ENCODE measurements at regions not wholly inside any gene's neighbourhood (a gene's known extent, or its start where the extent isn't known, plus 50 kb on each side); places are given as distances from the start of the nearest gene placed in this dataset.

GRCh38 chr11:116404462-116404798, 368.4 kb downstream of the BUD13 start:
- Histone ChIP-seq H3F3A (replicated peaks; ENCODE audit: low read depth) (no peaks in the 10 kb centered on the region), H4K20me1 (replicated peaks; ENCODE audit: insufficient read depth) (no peaks in the 10 kb centered on the region), H3K27ac (ENCODE audit: low read depth) (no peak overlapping the region), H3K79me2 (replicated peaks; ENCODE audit: insufficient read depth) (peaks cover 5% of the 10 kb centered on the region; the same call in 1 of the 2 replicates), H3K9me2 (ENCODE audit: insufficient read depth) (peaks cover 7% of the 10 kb centered on the region; the same call in 1 of the 2 replicates), H3K4me2 (no peak overlapping the region), H3K4me1 (ENCODE audit: insufficient read depth) (peaks cover 19% of the 10 kb centered on the region), H2AFZ (no peak overlapping the region), H3K4me3 (no peak overlapping the region), H3K36me3 (ENCODE audit: insufficient read depth) (no peaks in the 10 kb centered on the region), H3K27me3 (ENCODE audit: insufficient read depth) (no peaks in the 10 kb centered on the region)
- DNase-seq (ENCODE audit: low spot score) (no peak), ATAC-seq (no peak)
- H3K4me3 Mint-ChIP-seq = no peak overlapping the region
- H3K36me3 Mint-ChIP-seq (ENCODE audit: low read depth) = no peaks in the 10 kb centered on the region
- H3K4me1 Mint-ChIP-seq = peaks cover 22% of the 10 kb centered on the region
- TF ChIP-seq EZH2phosphoT487 (IDR thresholded peaks at IDR 0.05; ENCODE audit: unreplicated experiment) (no peak), CTCF (conservative IDR thresholded peaks at IDR 0.05; ENCODE audit: low read depth in 2 of 2) (no peak), CREB1 (CRISPR knock-in tag; IDR thresholded peaks at IDR 0.05; ENCODE audit: low read depth) (no peak), JUNB (IDR thresholded peaks at IDR 0.05; ENCODE audit: unreplicated experiment) (no peak), ZNF462 (CRISPR knock-in tag; IDR thresholded peaks at IDR 0.05) (no peak), REST (IDR thresholded peaks at IDR 0.05; ENCODE audit: unreplicated experiment) (no peak), POLR2AphosphoS5 (IDR thresholded peaks at IDR 0.05; ENCODE audit: low read depth) (no peak), ETS1 (IDR thresholded peaks at IDR 0.05) (no peak), ZNF114 (CRISPR knock-in tag; IDR thresholded peaks at IDR 0.05) (no peak)
- peaks cover 5% of the 10 kb centered on the region for H3K27me3 Mint-ChIP-seq (ENCODE audit: insufficient read depth, low read depth, poor library complexity)
- H3K9me3 Mint-ChIP-seq = no peaks in the 10 kb centered on the region
- no peak overlapping the region for H3K27ac Mint-ChIP-seq
